Inflammatory macrophage treated with lipopolysaccharide for 4 hours (primary cell): ENCODE measurements at regions not wholly inside any gene's neighbourhood (a gene's known extent, or its start where the extent isn't known, plus 50 kb on each side); places are given as distances from the start of the nearest gene placed in this dataset.
"Not testable (repeated sequence)": the region's sequence is repeated elsewhere in the genome, so short reads cannot be mapped to it uniquely, and the experiment has no call there.

ENCODE experiments used
- DNase-seq: peaks from one replicate; pipeline ENCODE4 v3.0.0-alpha.2; 2020

- no peak for DNase-seq
Measured at GRCh38 chr5:118354797-118355196, 633.5 kb downstream of the DTWD2 start.

GRCh38 chr5:118353970-118354369, 634.4 kb downstream of the DTWD2 start:
- no peak for DNase-seq

- DNase-seq = no peak
Measured at GRCh38 chr5:118336468-118336867, 651.9 kb downstream of the DTWD2 start.

GRCh38 chr5:118327389-118327788, 661.0 kb downstream of the DTWD2 start:
- DNase-seq = no peak

GRCh38 chr5:118326481-118327045, 661.8 kb downstream of the DTWD2 start:
- DNase-seq = no peak

- no peak for DNase-seq
Measured at GRCh38 chr5:118325931-118326330, 662.4 kb downstream of the DTWD2 start.

GRCh38 chr5:118323723-118324122, 664.6 kb downstream of the DTWD2 start:
- not testable (repeated sequence) for DNase-seq

- DNase-seq = no peak
Measured at GRCh38 chr5:118321081-118321480, 667.3 kb downstream of the DTWD2 start.

- DNase-seq = no peak
Measured at GRCh38 chr5:118320121-118320520, 668.2 kb downstream of the DTWD2 start.

GRCh38 chr5:118314931-118315330, 673.4 kb downstream of the DTWD2 start:
- DNase-seq = no peak

- no peak for DNase-seq
Measured at GRCh38 chr5:118311103-118311819, 677.1 kb downstream of the DTWD2 start.

- no peak for DNase-seq
Measured at GRCh38 chr5:118310401-118310800, 677.9 kb downstream of the DTWD2 start.

- DNase-seq = no peak
Measured at GRCh38 chr5:118303296-118303695, 685.1 kb downstream of the DTWD2 start.

GRCh38 chr5:118302786-118303185, 685.6 kb downstream of the DTWD2 start:
- DNase-seq = no peak

GRCh38 chr5:118301696-118302095, 686.7 kb downstream of the DTWD2 start:
- DNase-seq = no peak

GRCh38 chr5:118295045-118295444, 693.3 kb downstream of the DTWD2 start:
- DNase-seq = no peak

- no peak for DNase-seq
Measured at GRCh38 chr5:118293378-118293777, 695.0 kb downstream of the DTWD2 start.

GRCh38 chr5:118290204-118290603, 698.1 kb downstream of the DTWD2 start:
- DNase-seq = no peak

GRCh38 chr5:118284230-118284629, 704.1 kb downstream of the DTWD2 start:
- DNase-seq = not testable (repeated sequence)

GRCh38 chr5:118282480-118283038, 705.8 kb downstream of the DTWD2 start:
- not testable (repeated sequence) for DNase-seq

- DNase-seq = no peak
Measured at GRCh38 chr5:118279540-118280294, 708.6 kb downstream of the DTWD2 start.

- DNase-seq = no peak
Measured at GRCh38 chr5:118270526-118270925, 717.8 kb downstream of the DTWD2 start.

- DNase-seq = no peak
Measured at GRCh38 chr5:118258223-118258622, 730.1 kb downstream of the DTWD2 start.

- no peak for DNase-seq
Measured at GRCh38 chr5:118257066-118257465, 731.3 kb downstream of the DTWD2 start.
